AML-193 (cell line): ENCODE measurements at regions not wholly inside any gene's neighbourhood (a gene's known extent, or its start where the extent isn't known, plus 50 kb on each side); places are given as distances from the start of the nearest gene placed in this dataset.

ENCODE experiments used
- DNase-seq, 2 experiments: peaks; one replicate each; lab custom pipeline; 2025; lab: John Stamatoyannopoulos, UW

- DNase-seq = no peak
Observed at GRCh38 chr7:130880668-130881067, 146.7 kb upstream of the KLF14 start.

DNA sequence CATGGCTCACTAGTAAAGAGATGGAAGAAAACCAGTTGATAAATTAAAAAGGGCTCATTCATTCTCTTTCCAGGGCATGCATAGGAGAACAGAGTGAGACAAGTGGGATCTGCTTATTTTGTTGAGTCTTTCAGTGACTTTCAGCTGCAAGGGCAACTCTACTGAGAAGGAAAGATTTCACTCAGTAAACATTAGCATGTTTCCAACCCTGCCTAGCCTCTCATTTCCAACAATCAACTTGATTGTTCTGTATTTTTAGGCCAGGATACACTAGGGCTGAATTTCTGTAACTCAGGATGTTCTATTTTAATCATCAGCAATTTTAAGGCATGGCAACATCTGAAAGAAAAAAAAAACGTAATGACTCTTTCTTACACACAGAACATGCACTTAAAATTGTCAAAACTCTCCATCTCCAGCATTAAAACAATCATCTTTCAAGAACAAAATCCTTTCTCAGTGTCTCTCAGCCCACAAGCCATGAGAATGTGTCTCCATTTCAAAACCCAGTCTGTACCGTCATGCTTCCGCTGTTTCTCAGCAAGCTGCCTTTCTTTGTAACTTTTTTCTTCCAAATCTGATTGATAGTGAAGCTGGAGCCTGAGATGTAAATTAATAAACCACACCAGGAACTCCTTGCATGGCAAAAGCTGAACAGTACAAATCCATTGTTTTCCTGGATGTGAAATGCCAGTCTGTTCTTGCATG is 147.2 kb upstream of the KLF14 start:
- DNase-seq = no peak

- DNase-seq = no peak
Observed at GRCh38 chr7:130881799-130882141, 147.8 kb upstream of the KLF14 start.

GRCh38 chr7:130882396-130882795 is 148.4 kb upstream of the KLF14 start:
- no peak for DNase-seq

DNA sequence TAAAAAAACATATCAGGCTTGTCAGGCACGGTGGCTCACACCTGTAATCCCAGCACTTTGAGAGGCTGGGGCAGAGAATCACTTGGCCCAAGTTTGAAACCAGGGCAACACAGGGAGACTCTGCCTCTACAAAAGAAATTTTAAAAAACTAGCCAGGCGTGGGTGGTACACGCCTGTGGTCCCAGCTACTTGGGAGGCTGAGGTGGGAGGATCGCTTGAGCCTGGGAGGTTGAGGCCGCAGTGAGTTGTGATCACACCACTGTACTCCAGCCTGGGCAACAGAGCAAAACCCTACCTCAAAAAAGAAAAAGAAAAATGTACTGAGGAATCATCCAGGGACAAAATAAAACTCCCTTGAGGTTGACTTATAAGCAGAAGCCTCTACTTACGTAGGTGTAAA is 149.9 kb upstream of the KLF14 start:
- DNase-seq = no peak

GRCh38 chr7:130884437-130885417 is 150.7 kb upstream of the KLF14 start:
- no peak for DNase-seq

GRCh38 chr7:130886438-130887135 is 152.6 kb upstream of the KLF14 start:
- no peak for DNase-seq

DNA sequence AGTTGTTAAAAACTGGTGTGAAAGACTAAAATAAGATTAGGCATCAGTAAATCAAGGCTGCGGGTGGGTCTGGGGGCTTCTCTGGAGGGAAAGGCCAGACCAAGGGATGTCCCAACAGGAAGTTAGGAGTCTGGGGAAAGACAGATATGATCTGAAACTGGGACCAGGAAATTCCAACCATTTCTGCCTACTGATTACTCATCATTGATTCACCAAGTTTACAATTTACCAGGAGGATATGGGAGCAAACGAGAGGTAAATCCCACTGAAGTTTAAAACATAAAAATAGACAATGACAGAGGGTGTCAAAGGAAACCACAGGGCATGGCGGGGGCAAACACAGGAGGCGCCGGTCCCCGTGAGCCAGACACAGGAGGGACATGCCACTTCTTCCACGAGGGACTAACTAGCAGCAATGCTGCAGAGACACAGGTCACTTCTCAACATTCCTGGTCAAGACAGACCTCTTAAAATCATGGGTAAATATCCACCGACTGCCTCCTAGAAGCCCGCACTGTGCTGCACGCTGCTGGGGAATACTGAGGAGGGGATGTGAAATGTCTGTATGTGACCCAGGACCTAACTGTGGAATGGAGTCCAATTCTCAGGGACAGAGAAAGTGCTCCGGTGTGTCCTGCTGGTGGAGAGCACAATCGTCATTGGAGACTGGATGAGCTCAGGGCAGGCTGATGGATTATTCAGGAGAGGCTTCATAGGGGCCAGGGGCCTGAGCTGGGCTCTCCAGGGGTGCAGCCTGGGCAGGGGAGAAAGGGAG is 153.4 kb upstream of the KLF14 start:
- no peak for DNase-seq

DNA sequence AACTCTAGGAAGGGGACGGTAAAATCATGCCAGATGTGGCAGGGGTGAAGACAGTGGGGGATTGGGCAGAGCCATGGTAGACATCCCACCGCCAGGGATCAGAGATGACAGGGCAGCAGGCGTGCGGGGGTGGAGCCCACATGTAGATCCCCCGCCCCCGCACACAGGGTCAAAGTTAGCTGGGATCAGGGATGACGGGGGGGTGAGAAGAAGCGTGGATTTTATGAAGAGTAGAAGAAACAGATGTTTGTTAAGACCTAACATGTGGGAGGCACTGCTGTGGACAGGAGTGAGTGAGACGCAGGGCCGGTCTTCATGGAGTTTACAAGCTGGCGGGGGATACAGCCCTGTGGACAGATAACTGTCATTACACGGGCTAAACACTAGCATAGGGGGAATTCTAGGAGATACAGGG is 154.0 kb upstream of the KLF14 start:
- no peak for DNase-seq

GRCh38 chr7:130888468-130888867 is 154.5 kb upstream of the KLF14 start:
- no peak for DNase-seq

- DNase-seq = no peak
Observed at GRCh38 chr7:130890176-130891020, 156.4 kb upstream of the KLF14 start.

GRCh38 chr7:130891254-130892094 is 157.5 kb upstream of the KLF14 start:
- no peak for DNase-seq

- no peak for DNase-seq
Observed at GRCh38 chr7:130893441-130893894, 159.5 kb upstream of the KLF14 start.

DNA sequence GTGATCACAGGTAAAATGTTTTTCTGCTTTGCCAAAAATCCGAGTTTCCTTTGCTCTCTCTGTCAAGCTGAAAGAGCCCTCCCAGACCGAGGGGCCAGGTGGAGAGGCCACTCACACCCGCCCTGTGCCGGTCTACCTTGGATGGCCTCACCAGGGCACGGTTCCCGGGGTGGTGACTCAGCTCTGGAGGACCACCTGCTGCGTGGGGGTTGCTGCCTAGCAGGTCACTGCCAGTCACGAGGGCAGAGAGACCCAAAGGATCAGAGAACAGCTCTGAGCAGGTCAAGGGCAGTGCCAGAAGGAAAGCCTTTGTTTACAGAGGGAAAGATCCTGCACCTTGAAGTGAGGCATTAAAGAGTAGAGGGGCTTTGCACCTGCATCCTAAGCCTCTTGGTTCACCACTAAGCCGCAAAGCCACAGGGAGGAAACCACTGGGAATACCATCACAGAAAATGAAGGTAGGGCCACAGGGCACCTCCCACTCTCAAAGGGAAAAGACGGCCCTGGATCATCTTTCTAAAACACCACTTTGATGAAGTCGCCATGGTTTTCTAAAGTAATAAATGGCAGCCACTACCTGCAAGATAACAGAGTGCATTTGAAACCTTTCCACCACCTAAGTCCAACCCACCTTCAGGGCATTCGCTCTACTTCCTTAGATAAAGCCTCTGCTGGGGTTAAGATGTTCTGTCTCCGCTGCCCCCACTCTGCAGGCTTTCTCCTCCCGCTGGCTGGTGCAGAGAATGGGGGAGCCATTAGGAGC is 160.3 kb upstream of the KLF14 start:
- no peak for DNase-seq

DNA sequence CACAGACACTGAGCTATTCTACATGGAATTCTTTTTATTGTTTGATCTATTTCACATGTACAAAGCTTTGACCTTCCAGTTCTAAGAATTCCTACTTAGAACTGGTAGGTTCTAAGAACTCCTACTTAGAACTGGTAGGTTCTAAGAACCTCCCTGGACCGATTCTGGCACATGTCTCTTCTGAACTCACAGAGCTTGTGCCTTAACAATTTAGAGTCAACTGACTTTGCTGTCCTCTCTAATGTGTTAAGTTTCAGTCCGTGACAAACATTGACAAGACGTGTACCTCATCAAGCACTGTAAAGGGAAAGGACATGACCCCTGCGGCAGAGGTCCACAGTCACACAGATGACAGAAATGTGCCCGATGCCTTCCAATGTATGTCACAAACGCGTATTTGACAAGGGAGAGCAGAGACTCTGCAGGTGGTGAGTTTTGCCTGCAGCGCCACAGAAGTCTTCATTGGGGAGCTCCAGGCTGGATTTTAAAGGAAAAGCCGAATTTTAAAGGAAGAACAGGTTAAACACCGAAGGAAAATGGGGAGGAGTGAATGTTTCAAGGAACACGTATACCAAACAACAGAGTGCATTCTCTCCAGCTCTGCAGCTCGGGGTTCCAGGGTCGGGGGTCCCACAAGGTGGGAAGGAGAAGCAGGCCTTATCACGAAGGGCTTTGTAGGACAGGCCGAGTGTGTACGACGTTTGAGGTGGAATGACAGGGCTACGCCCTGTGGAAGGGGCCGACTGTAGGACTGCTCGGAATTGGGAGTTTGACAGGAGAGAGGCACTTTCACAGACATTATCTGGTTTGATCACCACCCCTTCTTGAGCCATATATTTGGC is 161.1 kb upstream of the KLF14 start:
- DNase-seq = no peak

- DNase-seq = peak; percentile 17 to 25
Observed at GRCh38 chr7:130896051-130896881, 162.3 kb upstream of the KLF14 start.

DNA sequence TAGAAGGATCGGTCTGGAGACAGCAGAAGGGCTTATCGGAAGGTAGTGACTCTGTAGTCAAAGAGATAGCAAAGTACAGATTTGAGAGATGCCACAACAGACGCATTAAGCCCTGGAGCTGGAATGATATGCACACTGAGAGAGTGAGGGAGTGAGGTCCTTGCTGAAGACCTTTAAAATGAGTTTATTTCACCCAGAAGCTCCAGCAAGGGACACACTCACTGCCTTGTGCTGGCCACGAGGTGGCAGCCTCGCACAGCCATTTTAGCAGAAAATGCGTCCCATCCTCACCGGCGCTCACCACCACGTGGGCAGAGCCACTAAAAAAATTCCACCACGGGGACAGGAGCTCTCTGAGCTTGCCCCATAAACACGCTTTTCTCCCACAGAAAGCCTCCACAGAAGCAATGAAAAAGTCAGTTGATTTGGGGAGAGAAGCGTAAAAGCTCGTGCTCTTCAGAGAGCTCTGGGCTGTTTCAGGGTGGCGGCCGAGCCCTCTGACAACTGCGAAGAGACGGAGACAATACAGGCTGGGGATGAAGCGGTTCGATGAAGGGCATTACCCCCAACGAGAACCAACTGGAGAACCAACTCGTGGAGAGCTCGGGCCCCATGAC is 163.0 kb upstream of the KLF14 start:
- peak; percentile 42 to 57 for DNase-seq
